WTC11 (cell line): ENCODE measurements at regions not wholly inside any gene's neighbourhood (a gene's known extent, or its start where the extent isn't known, plus 50 kb on each side); places are given as distances from the start of the nearest gene placed in this dataset.

ENCODE experiments used
- EMX1 ChIP-seq: fragments of 250-450 bp; sonication (Bioruptor Pico); IDR thresholded peaks from 2 replicates; pipeline ENCODE4 v1.8.0; 2021; ENCODE audit warnings: mild to moderate bottlenecking
- ESRRA ChIP-seq: sonication (generic); formaldehyde crosslinking; IDR thresholded peaks from 2 replicates; pipeline ENCODE4 v1.8.1; 2022; ENCODE audit warnings: mild to moderate bottlenecking, missing genetic modification reagents, borderline replicate concordance
- JUN ChIP-seq: sonication (generic); formaldehyde crosslinking; IDR thresholded peaks from 2 replicates; pipeline ENCODE4 v1.8.0; 2023; ENCODE audit warnings: mild to moderate bottlenecking, missing genetic modification reagents
- NFYB ChIP-seq: sonication (generic); formaldehyde crosslinking; conservative IDR thresholded peaks from 2 replicates; pipeline ENCODE4 v1.8.0; 2022; ENCODE audit warnings: low read depth, missing genetic modification reagents
- NR2C2 ChIP-seq: sonication (generic); formaldehyde crosslinking; IDR thresholded peaks from 2 replicates; pipeline ENCODE4 v1.8.0; 2022; ENCODE audit warnings: mild to moderate bottlenecking, missing genetic modification reagents
- NR3C1 ChIP-seq: sonication (generic); formaldehyde crosslinking; conservative IDR thresholded peaks from 2 replicates; pipeline ENCODE4 v1.8.1; 2023; ENCODE audit warnings: low read depth, mild to moderate bottlenecking, missing genetic modification reagents
- RELA ChIP-seq: sonication (generic); formaldehyde crosslinking; IDR thresholded peaks from 2 replicates; pipeline ENCODE4 v1.8.1; 2022; ENCODE audit warnings: missing genetic modification reagents, mild to moderate bottlenecking, borderline replicate concordance
- ZNF263 ChIP-seq: sonication (generic); formaldehyde crosslinking; IDR thresholded peaks from 2 replicates; pipeline ENCODE4 v1.8.1; 2022; ENCODE audit warnings: low read depth, mild to moderate bottlenecking, moderate library complexity, missing genetic modification reagents
- TF ChIP-seq, protein P1 (sequence below): fragments of 200-600 bp; IDR thresholded peaks from 2 replicates; pipeline ENCODE4 v1.8.0; 2022; ENCODE audit warnings: antibody characterized with exemption
- TF ChIP-seq, protein P2 (sequence below): sonication (generic); formaldehyde crosslinking; IDR thresholded peaks from 2 replicates; pipeline ENCODE4 v1.8.0; 2022; ENCODE audit warnings: mild to moderate bottlenecking, missing genetic modification reagents
- TF ChIP-seq, protein P3 (sequence below): fragments of 250-450 bp; sonication (Bioruptor Pico); IDR thresholded peaks from 2 replicates; pipeline ENCODE4 v1.9.0; 2021; ENCODE audit warnings: mild to moderate bottlenecking
- TF ChIP-seq, protein P4 (sequence below): sonication (generic); formaldehyde crosslinking; IDR thresholded peaks from 2 replicates; pipeline ENCODE4 v1.8.0; 2022; ENCODE audit warnings: missing genetic modification reagents
- TF ChIP-seq, protein P5 (sequence below): sonication (generic); formaldehyde crosslinking; IDR thresholded peaks from 2 replicates; pipeline ENCODE4 v1.8.1; 2022; ENCODE audit warnings: mild to moderate bottlenecking, moderate library complexity, missing genetic modification reagents

DNA sequence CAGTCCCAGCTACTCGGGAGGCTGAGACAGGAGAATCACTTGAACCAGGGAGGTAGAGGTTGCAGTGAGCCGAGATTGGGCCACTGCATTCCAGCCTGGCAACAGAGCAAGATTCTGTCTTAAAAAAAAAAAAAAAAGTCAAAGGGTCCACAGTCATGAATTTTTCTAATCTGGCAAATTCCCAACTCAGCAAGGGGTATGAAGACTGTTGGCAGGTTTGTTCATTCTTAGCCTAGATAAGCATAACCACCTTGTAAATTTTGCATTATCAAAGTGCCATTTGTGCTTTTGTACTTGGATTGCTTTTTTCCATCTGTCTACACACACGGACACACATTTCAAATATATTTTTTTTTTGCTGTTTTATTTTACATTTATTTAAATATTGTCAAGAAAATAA is 299.8 kb upstream of the NUDT12 start:
- TF ChIP-seq, protein P1, sequence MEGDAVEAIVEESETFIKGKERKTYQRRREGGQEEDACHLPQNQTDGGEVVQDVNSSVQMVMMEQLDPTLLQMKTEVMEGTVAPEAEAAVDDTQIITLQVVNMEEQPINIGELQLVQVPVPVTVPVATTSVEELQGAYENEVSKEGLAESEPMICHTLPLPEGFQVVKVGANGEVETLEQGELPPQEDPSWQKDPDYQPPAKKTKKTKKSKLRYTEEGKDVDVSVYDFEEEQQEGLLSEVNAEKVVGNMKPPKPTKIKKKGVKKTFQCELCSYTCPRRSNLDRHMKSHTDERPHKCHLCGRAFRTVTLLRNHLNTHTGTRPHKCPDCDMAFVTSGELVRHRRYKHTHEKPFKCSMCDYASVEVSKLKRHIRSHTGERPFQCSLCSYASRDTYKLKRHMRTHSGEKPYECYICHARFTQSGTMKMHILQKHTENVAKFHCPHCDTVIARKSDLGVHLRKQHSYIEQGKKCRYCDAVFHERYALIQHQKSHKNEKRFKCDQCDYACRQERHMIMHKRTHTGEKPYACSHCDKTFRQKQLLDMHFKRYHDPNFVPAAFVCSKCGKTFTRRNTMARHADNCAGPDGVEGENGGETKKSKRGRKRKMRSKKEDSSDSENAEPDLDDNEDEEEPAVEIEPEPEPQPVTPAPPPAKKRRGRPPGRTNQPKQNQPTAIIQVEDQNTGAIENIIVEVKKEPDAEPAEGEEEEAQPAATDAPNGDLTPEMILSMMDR: no peak
- TF ChIP-seq, protein P2, sequence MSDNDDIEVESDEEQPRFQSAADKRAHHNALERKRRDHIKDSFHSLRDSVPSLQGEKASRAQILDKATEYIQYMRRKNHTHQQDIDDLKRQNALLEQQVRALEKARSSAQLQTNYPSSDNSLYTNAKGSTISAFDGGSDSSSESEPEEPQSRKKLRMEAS (CRISPR knock-in tag): no peak
- TF ChIP-seq RELA (CRISPR knock-in tag): no peak
- TF ChIP-seq NFYB (CRISPR knock-in tag): no peak
- no peak for TF ChIP-seq NR3C1 (CRISPR knock-in tag)
- TF ChIP-seq, protein P3, sequence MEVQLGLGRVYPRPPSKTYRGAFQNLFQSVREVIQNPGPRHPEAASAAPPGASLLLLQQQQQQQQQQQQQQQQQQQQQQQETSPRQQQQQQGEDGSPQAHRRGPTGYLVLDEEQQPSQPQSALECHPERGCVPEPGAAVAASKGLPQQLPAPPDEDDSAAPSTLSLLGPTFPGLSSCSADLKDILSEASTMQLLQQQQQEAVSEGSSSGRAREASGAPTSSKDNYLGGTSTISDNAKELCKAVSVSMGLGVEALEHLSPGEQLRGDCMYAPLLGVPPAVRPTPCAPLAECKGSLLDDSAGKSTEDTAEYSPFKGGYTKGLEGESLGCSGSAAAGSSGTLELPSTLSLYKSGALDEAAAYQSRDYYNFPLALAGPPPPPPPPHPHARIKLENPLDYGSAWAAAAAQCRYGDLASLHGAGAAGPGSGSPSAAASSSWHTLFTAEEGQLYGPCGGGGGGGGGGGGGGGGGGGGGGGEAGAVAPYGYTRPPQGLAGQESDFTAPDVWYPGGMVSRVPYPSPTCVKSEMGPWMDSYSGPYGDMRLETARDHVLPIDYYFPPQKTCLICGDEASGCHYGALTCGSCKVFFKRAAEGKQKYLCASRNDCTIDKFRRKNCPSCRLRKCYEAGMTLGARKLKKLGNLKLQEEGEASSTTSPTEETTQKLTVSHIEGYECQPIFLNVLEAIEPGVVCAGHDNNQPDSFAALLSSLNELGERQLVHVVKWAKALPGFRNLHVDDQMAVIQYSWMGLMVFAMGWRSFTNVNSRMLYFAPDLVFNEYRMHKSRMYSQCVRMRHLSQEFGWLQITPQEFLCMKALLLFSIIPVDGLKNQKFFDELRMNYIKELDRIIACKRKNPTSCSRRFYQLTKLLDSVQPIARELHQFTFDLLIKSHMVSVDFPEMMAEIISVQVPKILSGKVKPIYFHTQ (CRISPR knock-in tag): no peak
- TF ChIP-seq, protein P4, sequence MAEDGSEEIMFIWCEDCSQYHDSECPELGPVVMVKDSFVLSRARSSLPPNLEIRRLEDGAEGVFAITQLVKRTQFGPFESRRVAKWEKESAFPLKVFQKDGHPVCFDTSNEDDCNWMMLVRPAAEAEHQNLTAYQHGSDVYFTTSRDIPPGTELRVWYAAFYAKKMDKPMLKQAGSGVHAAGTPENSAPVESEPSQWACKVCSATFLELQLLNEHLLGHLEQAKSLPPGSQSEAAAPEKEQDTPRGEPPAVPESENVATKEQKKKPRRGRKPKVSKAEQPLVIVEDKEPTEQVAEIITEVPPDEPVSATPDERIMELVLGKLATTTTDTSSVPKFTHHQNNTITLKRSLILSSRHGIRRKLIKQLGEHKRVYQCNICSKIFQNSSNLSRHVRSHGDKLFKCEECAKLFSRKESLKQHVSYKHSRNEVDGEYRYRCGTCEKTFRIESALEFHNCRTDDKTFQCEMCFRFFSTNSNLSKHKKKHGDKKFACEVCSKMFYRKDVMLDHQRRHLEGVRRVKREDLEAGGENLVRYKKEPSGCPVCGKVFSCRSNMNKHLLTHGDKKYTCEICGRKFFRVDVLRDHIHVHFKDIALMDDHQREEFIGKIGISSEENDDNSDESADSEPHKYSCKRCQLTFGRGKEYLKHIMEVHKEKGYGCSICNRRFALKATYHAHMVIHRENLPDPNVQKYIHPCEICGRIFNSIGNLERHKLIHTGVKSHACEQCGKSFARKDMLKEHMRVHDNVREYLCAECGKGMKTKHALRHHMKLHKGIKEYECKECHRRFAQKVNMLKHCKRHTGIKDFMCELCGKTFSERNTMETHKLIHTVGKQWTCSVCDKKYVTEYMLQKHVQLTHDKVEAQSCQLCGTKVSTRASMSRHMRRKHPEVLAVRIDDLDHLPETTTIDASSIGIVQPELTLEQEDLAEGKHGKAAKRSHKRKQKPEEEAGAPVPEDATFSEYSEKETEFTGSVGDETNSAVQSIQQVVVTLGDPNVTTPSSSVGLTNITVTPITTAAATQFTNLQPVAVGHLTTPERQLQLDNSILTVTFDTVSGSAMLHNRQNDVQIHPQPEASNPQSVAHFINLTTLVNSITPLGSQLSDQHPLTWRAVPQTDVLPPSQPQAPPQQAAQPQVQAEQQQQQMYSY (CRISPR knock-in tag): no peak
- TF ChIP-seq ESRRA (CRISPR knock-in tag): no peak
- TF ChIP-seq, protein P5, sequence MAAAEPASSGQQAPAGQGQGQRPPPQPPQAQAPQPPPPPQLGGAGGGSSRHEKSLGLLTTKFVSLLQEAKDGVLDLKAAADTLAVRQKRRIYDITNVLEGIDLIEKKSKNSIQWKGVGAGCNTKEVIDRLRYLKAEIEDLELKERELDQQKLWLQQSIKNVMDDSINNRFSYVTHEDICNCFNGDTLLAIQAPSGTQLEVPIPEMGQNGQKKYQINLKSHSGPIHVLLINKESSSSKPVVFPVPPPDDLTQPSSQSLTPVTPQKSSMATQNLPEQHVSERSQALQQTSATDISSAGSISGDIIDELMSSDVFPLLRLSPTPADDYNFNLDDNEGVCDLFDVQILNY (CRISPR knock-in tag): no peak
- no peak for TF ChIP-seq ZNF263 (CRISPR knock-in tag)
- TF ChIP-seq EMX1 (CRISPR knock-in tag): no peak
- TF ChIP-seq JUN (CRISPR knock-in tag): no peak
- TF ChIP-seq NR2C2: no peak
